ENCODE measurements at regions not wholly inside any gene's neighbourhood (a gene's known extent, or its start where the extent isn't known, plus 50 kb on each side); places are given as distances from the start of the nearest gene placed in this dataset.
A peak's percentile ranks its signal among the peaks of the same experiment; 100 is the strongest.

DNA sequence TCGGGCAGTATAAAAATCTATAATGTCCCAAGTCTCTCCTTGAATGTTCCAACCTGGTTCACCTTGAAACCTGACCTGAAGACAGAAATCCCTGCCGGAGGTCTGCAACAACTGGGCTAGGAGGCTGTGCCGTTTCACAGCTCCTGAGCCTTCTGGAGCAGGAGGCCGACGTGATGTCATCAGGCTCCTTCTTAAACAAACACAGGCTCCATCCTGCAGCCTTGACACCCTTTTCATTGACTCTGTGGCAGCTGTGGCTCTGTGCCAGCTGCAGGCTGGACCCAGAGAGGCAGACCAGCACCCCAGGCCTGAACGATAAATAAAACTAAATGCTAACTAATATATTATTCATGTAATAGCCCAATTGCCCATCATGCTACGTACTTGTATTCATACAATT is 483.9 kb downstream of the CD83 start:
- DNase-seq, result peak; percentile 22
- H3K9me2 ChIP-seq, result no peaks in the 10 kb centered on the region
- no peaks in the 10 kb centered on the region for H3F3A ChIP-seq (replicated peaks; ENCODE audit: insufficient read depth)
- no peaks in the 10 kb centered on the region for H4K20me1 ChIP-seq (ENCODE audit: insufficient read depth)
- H3K9ac ChIP-seq, result no peak overlapping the region
- POLR2A ChIA-PET, result no interaction called here
- H3K27me3 ChIP-seq (ENCODE audit: insufficient read depth), result no peaks in the 10 kb centered on the region
- 24% methylated on average over 7 of the region's 7 CpGs for WGBS (ENCODE audit: low lambda C conversion rate)
- no peaks in the 10 kb centered on the region for H3K79me2 ChIP-seq (ENCODE audit: insufficient read depth)
- H3K36me3 ChIP-seq (replicated peaks in 1 of 2; ENCODE audit: control insufficient read depth in 1 of 2, insufficient read depth in 2 of 2, low read length in 1 of 2), result no peaks in the 10 kb centered on the region
- H3K27ac ChIP-seq (ENCODE audit: low read depth in 2 of 2, low read length in 1 of 2), result no peak overlapping the region
- CTCF ChIA-PET, result interaction anchor here (0.6 kb wide), 1 partner anchor 521 kb away, joined by 3 read pairs; no protein-coding TSS in a partner anchor
- H3K9me3 ChIP-seq, result no peaks in the 10 kb centered on the region
- no peaks in the 10 kb centered on the region; a peak in 1 of 4 replicates for H3K4me1 ChIP-seq (ENCODE audit: control insufficient read depth in 1 of 2, insufficient read depth in 2 of 2, low read depth in 1 of 2, low read length in 1 of 2)
- H3K4me2 ChIP-seq, result no peak overlapping the region
- H3K4me3 ChIP-seq (ENCODE audit: low read depth in 2 of 2, low read length in 1 of 2), result no peak overlapping the region
- H2AFZ ChIP-seq (ENCODE audit: low read depth), result no peak overlapping the region
- TF ChIP-seq TCF12 (IDR thresholded peaks at IDR 0.05), result no peak
- TF ChIP-seq, protein P1, sequence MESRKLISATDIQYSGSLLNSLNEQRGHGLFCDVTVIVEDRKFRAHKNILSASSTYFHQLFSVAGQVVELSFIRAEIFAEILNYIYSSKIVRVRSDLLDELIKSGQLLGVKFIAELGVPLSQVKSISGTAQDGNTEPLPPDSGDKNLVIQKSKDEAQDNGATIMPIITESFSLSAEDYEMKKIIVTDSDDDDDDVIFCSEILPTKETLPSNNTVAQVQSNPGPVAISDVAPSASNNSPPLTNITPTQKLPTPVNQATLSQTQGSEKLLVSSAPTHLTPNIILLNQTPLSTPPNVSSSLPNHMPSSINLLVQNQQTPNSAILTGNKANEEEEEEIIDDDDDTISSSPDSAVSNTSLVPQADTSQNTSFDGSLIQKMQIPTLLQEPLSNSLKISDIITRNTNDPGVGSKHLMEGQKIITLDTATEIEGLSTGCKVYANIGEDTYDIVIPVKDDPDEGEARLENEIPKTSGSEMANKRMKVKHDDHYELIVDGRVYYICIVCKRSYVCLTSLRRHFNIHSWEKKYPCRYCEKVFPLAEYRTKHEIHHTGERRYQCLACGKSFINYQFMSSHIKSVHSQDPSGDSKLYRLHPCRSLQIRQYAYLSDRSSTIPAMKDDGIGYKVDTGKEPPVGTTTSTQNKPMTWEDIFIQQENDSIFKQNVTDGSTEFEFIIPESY (IDR thresholded peaks at IDR 0.05; ENCODE audit: borderline replicate concordance, low read depth), result no peak
- no peak for TF ChIP-seq EZH2phosphoT487 (IDR thresholded peaks at IDR 0.05; ENCODE audit: borderline replicate concordance, low read depth)
- no peak for TF ChIP-seq FOSL2 (IDR thresholded peaks at IDR 0.05; ENCODE audit: borderline replicate concordance, low read depth)
- TF ChIP-seq, protein P2, sequence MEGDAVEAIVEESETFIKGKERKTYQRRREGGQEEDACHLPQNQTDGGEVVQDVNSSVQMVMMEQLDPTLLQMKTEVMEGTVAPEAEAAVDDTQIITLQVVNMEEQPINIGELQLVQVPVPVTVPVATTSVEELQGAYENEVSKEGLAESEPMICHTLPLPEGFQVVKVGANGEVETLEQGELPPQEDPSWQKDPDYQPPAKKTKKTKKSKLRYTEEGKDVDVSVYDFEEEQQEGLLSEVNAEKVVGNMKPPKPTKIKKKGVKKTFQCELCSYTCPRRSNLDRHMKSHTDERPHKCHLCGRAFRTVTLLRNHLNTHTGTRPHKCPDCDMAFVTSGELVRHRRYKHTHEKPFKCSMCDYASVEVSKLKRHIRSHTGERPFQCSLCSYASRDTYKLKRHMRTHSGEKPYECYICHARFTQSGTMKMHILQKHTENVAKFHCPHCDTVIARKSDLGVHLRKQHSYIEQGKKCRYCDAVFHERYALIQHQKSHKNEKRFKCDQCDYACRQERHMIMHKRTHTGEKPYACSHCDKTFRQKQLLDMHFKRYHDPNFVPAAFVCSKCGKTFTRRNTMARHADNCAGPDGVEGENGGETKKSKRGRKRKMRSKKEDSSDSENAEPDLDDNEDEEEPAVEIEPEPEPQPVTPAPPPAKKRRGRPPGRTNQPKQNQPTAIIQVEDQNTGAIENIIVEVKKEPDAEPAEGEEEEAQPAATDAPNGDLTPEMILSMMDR (IDR thresholded peaks at IDR 0.05), result no peak
- TF ChIP-seq, protein P3, sequence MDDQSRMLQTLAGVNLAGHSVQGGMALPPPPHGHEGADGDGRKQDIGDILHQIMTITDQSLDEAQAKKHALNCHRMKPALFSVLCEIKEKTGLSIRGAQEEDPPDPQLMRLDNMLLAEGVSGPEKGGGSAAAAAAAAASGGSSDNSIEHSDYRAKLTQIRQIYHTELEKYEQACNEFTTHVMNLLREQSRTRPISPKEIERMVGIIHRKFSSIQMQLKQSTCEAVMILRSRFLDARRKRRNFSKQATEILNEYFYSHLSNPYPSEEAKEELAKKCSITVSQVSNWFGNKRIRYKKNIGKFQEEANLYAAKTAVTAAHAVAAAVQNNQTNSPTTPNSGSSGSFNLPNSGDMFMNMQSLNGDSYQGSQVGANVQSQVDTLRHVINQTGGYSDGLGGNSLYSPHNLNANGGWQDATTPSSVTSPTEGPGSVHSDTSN (IDR thresholded peaks at IDR 0.05), result no peak
- no peak for TF ChIP-seq ELF1 (IDR thresholded peaks at IDR 0.05)
- no peak for TF ChIP-seq FOXJ3 (CRISPR knock-in tag; IDR thresholded peaks at IDR 0.05)

DNA sequence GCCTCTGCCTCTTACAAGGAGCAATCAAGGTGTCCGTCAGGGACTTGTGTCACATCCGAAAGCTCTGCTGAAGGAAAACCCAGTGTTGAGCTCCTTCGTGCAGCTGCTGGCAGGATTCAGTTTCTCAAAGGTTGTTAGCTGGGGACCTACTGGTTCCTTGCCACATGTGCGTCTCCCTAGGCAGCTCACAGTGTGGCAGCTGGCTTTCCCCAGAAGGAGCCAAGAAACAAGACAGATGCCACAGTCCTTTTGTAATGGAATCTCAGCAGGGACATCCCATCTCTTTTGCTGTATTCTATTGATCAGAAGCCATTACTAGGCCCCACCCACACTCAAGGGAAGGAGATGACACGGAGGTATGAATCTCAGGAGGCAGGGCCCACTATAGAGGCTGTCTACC is 488.8 kb downstream of the CD83 start:
- H3K9me2 ChIP-seq, result no peaks in the 10 kb centered on the region
- ChIA-PET CTCF (no interaction called here), POLR2A (no interaction called here)
- no peak overlapping the region for H3K9ac ChIP-seq
- TF ChIP-seq SMC3 (IDR thresholded peaks at IDR 0.05; ENCODE audit: low read depth, low read length) (no peak), GATA2 (CRISPR knock-in tag; IDR thresholded peaks at IDR 0.05) (no peak), CHD2 (IDR thresholded peaks at IDR 0.05; ENCODE audit: low read length, partially characterized antibody) (no peak), YY1 (IDR thresholded peaks at IDR 0.05; ENCODE audit: low read depth) (no peak), GABPA (IDR thresholded peaks at IDR 0.05; ENCODE audit: low read depth) (no peak), JUND (IDR thresholded peaks at IDR 0.05) (no peak), MXI1 (IDR thresholded peaks at IDR 0.05; ENCODE audit: low read depth, low read length) (no peak)
- TF ChIP-seq, protein P2 (IDR thresholded peaks at IDR 0.05), result no peak
- TF ChIP-seq, protein P4, sequence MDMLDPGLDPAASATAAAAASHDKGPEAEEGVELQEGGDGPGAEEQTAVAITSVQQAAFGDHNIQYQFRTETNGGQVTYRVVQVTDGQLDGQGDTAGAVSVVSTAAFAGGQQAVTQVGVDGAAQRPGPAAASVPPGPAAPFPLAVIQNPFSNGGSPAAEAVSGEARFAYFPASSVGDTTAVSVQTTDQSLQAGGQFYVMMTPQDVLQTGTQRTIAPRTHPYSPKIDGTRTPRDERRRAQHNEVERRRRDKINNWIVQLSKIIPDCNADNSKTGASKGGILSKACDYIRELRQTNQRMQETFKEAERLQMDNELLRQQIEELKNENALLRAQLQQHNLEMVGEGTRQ (IDR thresholded peaks at IDR 0.05; ENCODE audit: borderline replicate concordance, low read depth, low read length), result no peak
- H3K4me2 ChIP-seq, result no peak overlapping the region
- no peaks in the 10 kb centered on the region for H3K79me2 ChIP-seq (ENCODE audit: insufficient read depth)
- H3K27ac ChIP-seq (ENCODE audit: low read depth in 2 of 2, low read length in 1 of 2), result no peak overlapping the region
- no peaks in the 10 kb centered on the region for H3K9me3 ChIP-seq
- no peak overlapping the region for H3K4me3 ChIP-seq (ENCODE audit: low read depth in 2 of 2, low read length in 1 of 2)
- no peak overlapping the region for H2AFZ ChIP-seq (ENCODE audit: low read depth)
- H3F3A ChIP-seq (replicated peaks; ENCODE audit: insufficient read depth), result no peaks in the 10 kb centered on the region
- WGBS (ENCODE audit: low lambda C conversion rate), result 43% methylated on average over 3 of the region's 5 CpGs
- no peaks in the 10 kb centered on the region for H3K36me3 ChIP-seq (replicated peaks in 1 of 2; ENCODE audit: control insufficient read depth in 1 of 2, insufficient read depth in 2 of 2, low read length in 1 of 2)
- DNase-seq, result no peak
- H4K20me1 ChIP-seq (ENCODE audit: insufficient read depth), result no peaks in the 10 kb centered on the region
- H3K27me3 ChIP-seq (ENCODE audit: insufficient read depth), result no peaks in the 10 kb centered on the region
- H3K4me1 ChIP-seq (ENCODE audit: control insufficient read depth in 1 of 2, insufficient read depth in 2 of 2, low read depth in 1 of 2, low read length in 1 of 2), result no peaks in the 10 kb centered on the region; a peak in 1 of 4 replicates

All from SK-N-SH (cell line).